ENCODE measurements at regions not wholly inside any gene's neighbourhood (a gene's known extent, or its start where the extent isn't known, plus 50 kb on each side); places are given as distances from the start of the nearest gene placed in this dataset.
"Not testable (repeated sequence)": the region's sequence is repeated elsewhere in the genome, so short reads cannot be mapped to it uniquely, and the experiment has no call there.

- H3K4me3 Mint-ChIP-seq; H3K9me3 Mint-ChIP-seq; POLR2A ChIA-PET; H3K27me3 Mint-ChIP-seq; CTCF ChIA-PET; H3K36me3 Mint-ChIP-seq (ENCODE audit: low read depth); DNase-seq; H3K4me1 Mint-ChIP-seq; H3K27ac Mint-ChIP-seq: not testable (repeated sequence)
These were observed 50.4 kb upstream of the B3GAT2 start for GRCh38 chr6:71007298-71007697.

DNA sequence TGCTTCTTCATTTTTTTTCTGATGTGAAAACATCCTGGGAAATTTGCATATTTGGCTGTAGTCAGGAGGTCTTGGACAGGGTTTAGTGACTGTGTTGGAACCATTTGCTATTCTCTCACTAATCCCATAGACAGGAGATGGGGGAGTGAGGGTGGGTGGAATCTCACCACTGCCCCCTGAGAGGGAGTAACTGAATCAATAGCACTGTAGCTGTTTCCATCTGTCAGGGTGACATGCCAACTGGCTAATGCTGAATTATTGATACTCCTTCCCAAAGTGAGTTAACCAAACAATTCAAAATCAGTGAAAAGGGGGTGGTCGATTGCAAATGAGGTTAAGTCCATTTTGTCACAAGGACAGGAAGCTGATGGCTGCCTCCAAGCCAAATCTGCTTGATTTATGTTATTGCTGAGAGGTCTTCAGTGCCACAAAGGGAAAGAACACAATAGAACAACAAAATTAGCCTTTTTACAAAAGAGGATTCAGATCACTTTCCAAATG lies 55.1 kb upstream of the B3GAT2 start:
- H3K27me3 Mint-ChIP-seq = peaks cover 9% of the 10 kb centered on the region
- ChIA-PET POLR2A (no interaction called here), CTCF (interaction anchor here (0.7 to 1.4 kb wide), 2 partner anchors 128 to 334 kb away, joined by 3 to 4 read pairs; no protein-coding TSS in a partner anchor)
- no peak overlapping the region for H3K4me3 Mint-ChIP-seq
- H3K9me3 Mint-ChIP-seq = no peaks in the 10 kb centered on the region
- H3K27ac Mint-ChIP-seq = no peak overlapping the region
- no peak for DNase-seq
- H3K4me1 Mint-ChIP-seq = no peaks in the 10 kb centered on the region
- H3K36me3 Mint-ChIP-seq (ENCODE audit: low read depth) = no peaks in the 10 kb centered on the region

DNA sequence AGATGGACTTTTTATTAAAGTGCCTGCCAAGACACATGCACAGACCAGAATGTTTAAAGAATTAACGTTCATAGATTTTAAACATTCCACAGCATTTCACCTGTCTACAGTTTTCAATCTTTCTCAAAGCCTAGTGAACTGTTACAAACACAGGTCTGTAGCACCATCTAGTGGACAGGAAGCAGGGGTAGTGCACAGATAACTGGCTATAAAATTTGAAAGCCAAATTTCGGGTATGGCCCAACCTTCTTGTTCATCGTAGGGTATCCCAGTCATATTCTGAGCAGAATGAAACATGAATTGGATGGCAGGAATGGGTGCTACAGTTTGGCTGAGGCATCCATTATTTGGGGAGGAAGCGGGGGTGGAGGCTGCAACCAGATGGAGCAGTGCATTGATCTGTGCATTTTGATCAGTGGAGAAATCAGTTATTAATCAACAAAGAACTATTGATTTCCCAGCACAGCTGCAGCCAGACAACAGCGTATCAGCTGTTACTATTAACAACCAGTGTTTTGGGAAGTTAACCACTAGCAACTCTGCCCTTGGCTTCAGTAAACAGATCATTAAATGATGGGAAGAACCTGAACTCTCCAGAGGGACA lies 56.1 kb upstream of the B3GAT2 start:
- Mint-ChIP-seq H3K4me1 (no peaks in the 10 kb centered on the region), H3K36me3 (ENCODE audit: low read depth) (no peaks in the 10 kb centered on the region), H3K9me3 (no peaks in the 10 kb centered on the region), H3K4me3 (no peak overlapping the region), H3K27ac (no peak overlapping the region), H3K27me3 (peaks cover 9% of the 10 kb centered on the region)
- DNase-seq = peak; percentile 45
- CTCF ChIA-PET = interaction anchor here (0.7 to 1.4 kb wide), 2 partner anchors 129 to 752 kb away, joined by 4 read pairs; no protein-coding TSS in a partner anchor
- POLR2A ChIA-PET = no interaction called here

GRCh38 chr6:71015392-71015791 lies 58.5 kb upstream of the B3GAT2 start:
- POLR2A ChIA-PET = no interaction called here
- CTCF ChIA-PET = no interaction called here
- H3K9me3 Mint-ChIP-seq = no peaks in the 10 kb centered on the region

GRCh38 chr6:71028236-71028876 lies 71.5 kb upstream of the B3GAT2 start:
- DNase-seq = no peak
- CTCF ChIA-PET = no interaction called here

More at GRCh38 chr6:71015392-71015791, 58.5 kb upstream of the B3GAT2 start:
- H3K27me3 Mint-ChIP-seq = peaks cover 9% of the 10 kb centered on the region
- no peak for DNase-seq
- no peaks in the 10 kb centered on the region for H3K4me1 Mint-ChIP-seq
- no peak overlapping the region for H3K4me3 Mint-ChIP-seq
- no peaks in the 10 kb centered on the region for H3K36me3 Mint-ChIP-seq (ENCODE audit: low read depth)
- H3K27ac Mint-ChIP-seq = no peak overlapping the region

GRCh38 chr6:71028877-71029252 lies 72.0 kb upstream of the B3GAT2 start:
- Mint-ChIP-seq H3K36me3 (ENCODE audit: low read depth) (no peaks in the 10 kb centered on the region), H3K4me3 (no peak overlapping the region), H3K9me3 (no peaks in the 10 kb centered on the region), H3K27ac (no peak overlapping the region), H3K27me3 (no peaks in the 10 kb centered on the region), H3K4me1 (no peaks in the 10 kb centered on the region)
- ChIA-PET CTCF (no interaction called here), POLR2A (no interaction called here)
- DNase-seq = no peak

More at GRCh38 chr6:71028236-71028876, 71.5 kb upstream of the B3GAT2 start:
- H3K36me3 Mint-ChIP-seq (ENCODE audit: low read depth) = no peaks in the 10 kb centered on the region
- H3K27ac Mint-ChIP-seq = no peak overlapping the region
- H3K4me3 Mint-ChIP-seq = no peak overlapping the region
- H3K9me3 Mint-ChIP-seq = no peaks in the 10 kb centered on the region
- POLR2A ChIA-PET = no interaction called here
- no peaks in the 10 kb centered on the region for H3K4me1 Mint-ChIP-seq
- no peaks in the 10 kb centered on the region for H3K27me3 Mint-ChIP-seq

DNA sequence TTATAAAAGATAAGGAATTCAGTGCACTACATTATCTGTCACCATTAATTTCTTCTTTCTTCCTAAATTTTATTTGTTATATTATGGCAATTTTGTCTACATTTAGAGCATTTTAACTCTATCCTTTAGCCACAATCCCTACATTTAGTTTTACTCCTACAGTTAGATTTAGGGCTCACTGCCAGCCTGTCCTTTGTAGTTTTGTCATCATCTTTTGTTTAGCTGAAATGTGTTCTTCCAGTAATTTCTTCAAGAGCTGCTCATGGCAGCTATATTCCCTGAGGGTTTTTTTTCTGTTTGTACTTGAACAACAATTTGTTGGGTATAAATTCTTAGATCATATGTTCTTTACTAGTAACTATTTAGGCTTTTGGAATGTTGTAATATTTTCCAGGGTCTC lies 72.7 kb upstream of the B3GAT2 start:
- CTCF ChIA-PET = no interaction called here
- no peak for DNase-seq

GRCh38 chr6:71031912-71032311 lies 75.1 kb upstream of the B3GAT2 start:
- no peak overlapping the region for H3K4me3 Mint-ChIP-seq
- H3K27me3 Mint-ChIP-seq = peaks cover 2% of the 10 kb centered on the region
- CTCF ChIA-PET = no interaction called here
- no peak for DNase-seq
- no peaks in the 10 kb centered on the region for H3K36me3 Mint-ChIP-seq (ENCODE audit: low read depth)
- no peaks in the 10 kb centered on the region for H3K4me1 Mint-ChIP-seq
- POLR2A ChIA-PET = no interaction called here
- H3K27ac Mint-ChIP-seq = no peak overlapping the region
- H3K9me3 Mint-ChIP-seq = no peaks in the 10 kb centered on the region

More for the DNA sequence above, 72.7 kb upstream of the B3GAT2 start:
- peaks cover 2% of the 10 kb centered on the region for H3K27me3 Mint-ChIP-seq
- POLR2A ChIA-PET = no interaction called here
- no peaks in the 10 kb centered on the region for H3K9me3 Mint-ChIP-seq
- H3K36me3 Mint-ChIP-seq (ENCODE audit: low read depth) = no peaks in the 10 kb centered on the region
- H3K4me3 Mint-ChIP-seq = no peak overlapping the region
- H3K4me1 Mint-ChIP-seq = no peaks in the 10 kb centered on the region
- H3K27ac Mint-ChIP-seq = no peak overlapping the region

DNA sequence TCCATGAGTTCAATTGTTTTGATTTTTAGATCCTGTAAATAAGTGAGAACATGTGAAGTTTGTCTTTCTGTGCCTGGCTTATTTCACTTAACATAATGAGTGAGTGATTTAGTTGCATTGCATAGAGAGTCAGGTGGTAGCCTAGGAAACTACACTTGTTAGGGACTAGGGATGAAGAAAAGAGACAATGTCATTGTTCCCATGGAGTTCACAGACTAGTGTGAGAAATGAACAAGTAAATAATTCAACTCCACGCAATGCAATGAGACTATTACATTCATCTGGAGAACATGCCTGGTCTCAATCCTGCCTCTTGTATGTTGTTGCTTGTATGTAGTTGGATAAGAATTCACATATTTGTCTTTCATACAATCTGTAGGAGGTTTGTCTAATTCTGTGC lies 76.3 kb upstream of the B3GAT2 start:
- Mint-ChIP-seq H3K27me3 (peaks cover 2% of the 10 kb centered on the region), H3K36me3 (ENCODE audit: low read depth) (no peaks in the 10 kb centered on the region), H3K4me3 (no peak overlapping the region), H3K27ac (no peak overlapping the region), H3K4me1 (no peaks in the 10 kb centered on the region), H3K9me3 (no peaks in the 10 kb centered on the region)
- POLR2A ChIA-PET = no interaction called here
- no peak for DNase-seq
- CTCF ChIA-PET = no interaction called here

- H3K36me3 Mint-ChIP-seq (ENCODE audit: low read depth) = no peaks in the 10 kb centered on the region
- no peak overlapping the region for H3K4me3 Mint-ChIP-seq
- ChIA-PET POLR2A (no interaction called here), CTCF (no interaction called here)
- no peak for DNase-seq
- H3K9me3 Mint-ChIP-seq = no peaks in the 10 kb centered on the region
- H3K27me3 Mint-ChIP-seq = peaks cover 2% of the 10 kb centered on the region
- H3K27ac Mint-ChIP-seq = no peak overlapping the region
- H3K4me1 Mint-ChIP-seq = no peaks in the 10 kb centered on the region
These were observed 77.0 kb upstream of the B3GAT2 start for GRCh38 chr6:71033890-71034289.

DNA sequence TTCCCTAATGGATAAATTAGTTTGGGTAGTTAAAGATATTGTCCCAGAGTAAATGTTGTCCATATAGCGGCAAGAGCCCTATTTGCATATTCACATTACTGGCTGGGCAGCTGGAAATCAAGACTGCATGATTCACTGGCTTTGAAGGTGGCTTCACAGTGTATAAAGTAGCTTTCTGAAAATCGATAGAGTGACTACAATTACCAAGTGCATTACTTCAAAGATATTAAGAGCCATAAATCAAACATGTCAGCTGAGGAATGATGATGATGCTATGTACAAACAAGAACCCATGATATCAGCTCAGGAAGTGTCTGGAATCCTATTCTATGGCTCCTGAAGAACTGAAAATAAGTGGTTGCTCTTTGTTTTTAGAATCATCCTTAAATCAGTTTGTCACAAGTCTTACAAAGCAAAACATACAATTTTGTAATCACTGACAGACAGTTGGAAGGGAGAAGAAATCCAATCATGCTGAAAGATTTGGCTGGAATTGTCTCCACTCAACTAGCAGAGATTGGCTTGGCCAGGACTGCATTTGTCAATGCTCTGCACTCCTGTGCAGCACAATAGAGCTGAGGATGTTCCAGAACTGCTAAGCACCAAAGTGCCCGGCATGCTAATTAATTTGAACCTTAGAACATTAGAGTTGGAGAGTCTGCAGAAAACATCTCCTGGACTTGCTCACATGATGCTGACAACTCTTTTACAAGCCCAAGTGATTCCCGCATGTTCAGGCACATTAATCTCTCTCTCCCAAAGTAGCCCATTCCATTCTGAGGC lies 77.9 kb upstream of the B3GAT2 start:
- Mint-ChIP-seq H3K9me3 (no peaks in the 10 kb centered on the region), H3K4me3 (no peak overlapping the region), H3K4me1 (no peaks in the 10 kb centered on the region), H3K36me3 (ENCODE audit: low read depth) (no peaks in the 10 kb centered on the region), H3K27me3 (peaks cover 2% of the 10 kb centered on the region), H3K27ac (no peak overlapping the region)
- no peak for DNase-seq
- ChIA-PET POLR2A (no interaction called here), CTCF (no interaction called here)

DNA sequence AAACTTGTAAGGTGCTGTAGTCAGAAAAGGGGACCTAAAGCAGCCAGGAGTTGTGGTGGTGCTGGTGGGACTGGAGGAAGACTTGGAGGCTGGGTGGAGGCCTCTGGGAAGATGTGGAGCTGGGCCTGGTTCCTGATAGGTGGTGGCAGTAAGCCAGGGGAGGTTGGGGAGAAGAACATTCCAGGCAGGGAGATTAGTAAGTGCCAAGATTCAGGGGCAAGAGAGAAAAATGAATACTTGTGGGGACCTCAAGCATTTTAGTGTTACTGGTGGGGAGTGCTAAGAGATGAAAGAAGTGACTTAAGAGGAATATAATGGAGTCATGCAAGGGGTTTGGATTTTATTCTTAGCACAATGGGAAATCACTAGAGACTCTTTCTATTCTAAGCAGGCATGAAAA lies 79.0 kb upstream of the B3GAT2 start:
- Mint-ChIP-seq H3K4me3 (no peak overlapping the region), H3K27me3 (peaks cover 2% of the 10 kb centered on the region), H3K9me3 (no peaks in the 10 kb centered on the region), H3K36me3 (ENCODE audit: low read depth) (no peaks in the 10 kb centered on the region), H3K4me1 (no peaks in the 10 kb centered on the region), H3K27ac (no peak overlapping the region)
- POLR2A ChIA-PET = no interaction called here
- CTCF ChIA-PET = interaction anchor here (0.8 kb wide), 1 partner anchor 159 kb away, joined by 3 read pairs; no protein-coding TSS in a partner anchor
- DNase-seq = no peak

- H3K4me1 Mint-ChIP-seq = no peaks in the 10 kb centered on the region
- H3K4me3 Mint-ChIP-seq = no peak overlapping the region
- no peaks in the 10 kb centered on the region for H3K9me3 Mint-ChIP-seq
- H3K27me3 Mint-ChIP-seq = peaks cover 2% of the 10 kb centered on the region
- no peak overlapping the region for H3K27ac Mint-ChIP-seq
- H3K36me3 Mint-ChIP-seq (ENCODE audit: low read depth) = no peaks in the 10 kb centered on the region
- POLR2A ChIA-PET = no interaction called here
- no peak for DNase-seq
- CTCF ChIA-PET = no interaction called here
These were observed 82.0 kb upstream of the B3GAT2 start for GRCh38 chr6:71038711-71039344.

Measured in activated CD4-positive, alpha-beta T cell treated with anti-CD3 and anti-CD28 coated beads, Interleukin-2, amount 10 ng/mL, durations not matched to agents 7 days and 5 days (primary cell).